Chondrocyte (in vitro differentiated cells): ENCODE measurements at regions not wholly inside any gene's neighbourhood (a gene's known extent, or its start where the extent isn't known, plus 50 kb on each side); places are given as distances from the start of the nearest gene placed in this dataset.
"Not testable (repeated sequence)": the region's sequence is repeated elsewhere in the genome, so short reads cannot be mapped to it uniquely, and the experiment has no call there.

Experiments used
- DNase-seq: peaks from one replicate; pipeline ENCODE4 v3.0.0; 2021; ENCODE audit warnings: mixed read lengths, low spot score
- H3K27ac Mint-ChIP-seq: one replicate; pipeline ENCODE4 v1.8.0; 2021; ENCODE audit warnings: mild to moderate bottlenecking, moderate library complexity, mixed read lengths; ENCODE audit not compliant: unreplicated experiment
- H3K27me3 Mint-ChIP-seq: 2 replicates; pipeline ENCODE4 v1.8.0; 2021; ENCODE audit warnings: low read depth, mixed read lengths
- H3K36me3 Mint-ChIP-seq: 2 replicates; pipeline ENCODE4 v1.8.0; 2021; ENCODE audit warnings: low read depth, mixed read lengths
- H3K4me1 Mint-ChIP-seq: 2 replicates; pipeline ENCODE4 v1.8.0; 2021; ENCODE audit warnings: low read depth, mild to moderate bottlenecking, mixed read lengths
- H3K4me3 Mint-ChIP-seq: one replicate; pipeline ENCODE4 v1.8.0; 2021; ENCODE audit warnings: mild to moderate bottlenecking, moderate library complexity, mixed read lengths; ENCODE audit not compliant: unreplicated experiment
- H3K9me3 Mint-ChIP-seq: 2 replicates; pipeline ENCODE4 v1.8.0; 2021; ENCODE audit warnings: low read depth, mixed read lengths
- CTCF ChIP-seq: fragments of 200-600 bp; sonication (generic); IDR thresholded peaks from 2 replicates; pipeline ENCODE4 v1.5.0; 2021; ENCODE audit warnings: antibody characterized with exemption, mild to moderate bottlenecking, moderate library complexity

GRCh38 chr2:163138947-163139346, 300.4 kb upstream of the KCNH7 start:
- Mint-ChIP-seq H3K4me1 (peaks cover under 1% of the 10 kb centered on the region), H3K9me3 (peaks cover 6% of the 10 kb centered on the region), H3K4me3 (no peak overlapping the region), H3K36me3 (peaks cover 6% of the 10 kb centered on the region), H3K27me3 (peaks cover 25% of the 10 kb centered on the region), H3K27ac (no peak overlapping the region)
- TF ChIP-seq CTCF = no peak
- DNase-seq = no peak

- no peak for DNase-seq
- no peak overlapping the region for H3K27ac Mint-ChIP-seq
- H3K9me3 Mint-ChIP-seq = peaks cover 6% of the 10 kb centered on the region
Observed at GRCh38 chr2:163135256-163135655, 296.7 kb upstream of the KCNH7 start.

GRCh38 chr2:163133602-163134001, 295.0 kb upstream of the KCNH7 start:
- peaks cover 2% of the 10 kb centered on the region for H3K36me3 Mint-ChIP-seq
- H3K27me3 Mint-ChIP-seq = peaks cover 39% of the 10 kb centered on the region
- no peak for TF ChIP-seq CTCF
- H3K4me3 Mint-ChIP-seq = no peak overlapping the region
- peaks cover 5% of the 10 kb centered on the region for H3K4me1 Mint-ChIP-seq
- H3K27ac Mint-ChIP-seq = no peak overlapping the region
- no peak for DNase-seq
- H3K9me3 Mint-ChIP-seq = peaks cover 3% of the 10 kb centered on the region

More at GRCh38 chr2:163135256-163135655, 296.7 kb upstream of the KCNH7 start:
- H3K4me3 Mint-ChIP-seq = no peak overlapping the region
- no peak for TF ChIP-seq CTCF
- H3K4me1 Mint-ChIP-seq = peaks cover 5% of the 10 kb centered on the region
- H3K27me3 Mint-ChIP-seq = peaks cover 28% of the 10 kb centered on the region
- H3K36me3 Mint-ChIP-seq = peaks cover 6% of the 10 kb centered on the region

GRCh38 chr2:163132850-163133249, 294.3 kb upstream of the KCNH7 start:
- DNase-seq = no peak
- TF ChIP-seq CTCF = peak; percentile 89
- Mint-ChIP-seq H3K9me3 (no peaks in the 10 kb centered on the region), H3K27ac (no peak overlapping the region), H3K4me1 (peaks cover 5% of the 10 kb centered on the region), H3K4me3 (no peak overlapping the region), H3K36me3 (no peaks in the 10 kb centered on the region), H3K27me3 (peaks cover 35% of the 10 kb centered on the region)

- not testable (repeated sequence) for H3K4me3 Mint-ChIP-seq, H3K36me3 Mint-ChIP-seq, DNase-seq, H3K9me3 Mint-ChIP-seq, H3K4me1 Mint-ChIP-seq, H3K27ac Mint-ChIP-seq
- H3K27me3 Mint-ChIP-seq = peaks cover 34% of the 10 kb centered on the region
Observed at GRCh38 chr2:163132207-163132606, 293.6 kb upstream of the KCNH7 start.

- Mint-ChIP-seq H3K9me3 (no peaks in the 10 kb centered on the region), H3K4me1 (no peaks in the 10 kb centered on the region), H3K36me3 (no peaks in the 10 kb centered on the region), H3K27ac (no peak overlapping the region), H3K4me3 (no peak overlapping the region), H3K27me3 (peaks cover 46% of the 10 kb centered on the region)
- no peak for DNase-seq
- no peak for TF ChIP-seq CTCF
Observed at GRCh38 chr2:163123526-163123925, 285.0 kb upstream of the KCNH7 start.
